ENCODE measurements at regions not wholly inside any gene's neighbourhood (a gene's known extent, or its start where the extent isn't known, plus 50 kb on each side); places are given as distances from the start of the nearest gene placed in this dataset.

GRCh38 chr1:80241566-80241965 is 1235.0 kb upstream of the ADGRL4 start:
- Histone ChIP-seq H3K27ac (ENCODE audit: low read depth, low read length) (no peak overlapping the region), H3K9ac (ENCODE audit: low read length) (no peak overlapping the region), H3K79me2 (ENCODE audit: insufficient read depth, low read length) (no peaks in the 10 kb centered on the region), H2AFZ (ENCODE audit: low read depth, low read length, severe bottlenecking) (no peak overlapping the region), H3K36me3 (ENCODE audit: low read length) (no peaks in the 10 kb centered on the region), H3K4me3 (ENCODE audit: insufficient read depth, low read length, poor library complexity, severe bottlenecking) (no peak overlapping the region), H3K4me2 (ENCODE audit: low read depth, low read length, poor library complexity, severe bottlenecking) (no peak overlapping the region), H4K20me1 (ENCODE audit: low read depth, low read length) (no peaks in the 10 kb centered on the region), H3K27me3 (ENCODE audit: low read length) (no peaks in the 10 kb centered on the region), H3K9me2 (replicated peaks; ENCODE audit: insufficient read depth, low read length) (no peaks in the 10 kb centered on the region), H3F3A (ENCODE audit: insufficient read depth) (no peaks in the 10 kb centered on the region), H3K9me3 (ENCODE audit: insufficient read depth, low read length) (no peaks in the 10 kb centered on the region)
- TF ChIP-seq EZH2phosphoT487 (conservative IDR thresholded peaks at IDR 0.05; ENCODE audit: low read length) (no peak), CTCF (IDR thresholded peaks at IDR 0.05; ENCODE audit: insufficient read depth, low read length, poor library complexity, severe bottlenecking) (no peak)

GRCh38 chr1:80225510-80225909 is 1219.0 kb upstream of the ADGRL4 start:
- H3K4me2 ChIP-seq (ENCODE audit: low read depth, low read length, poor library complexity, severe bottlenecking): no peak overlapping the region
- no peaks in the 10 kb centered on the region for H3F3A ChIP-seq (ENCODE audit: insufficient read depth)
- no peak overlapping the region for H3K4me3 ChIP-seq (ENCODE audit: insufficient read depth, low read length, poor library complexity, severe bottlenecking)
- no peaks in the 10 kb centered on the region for H3K27me3 ChIP-seq (ENCODE audit: low read length)
- no peak overlapping the region for H3K27ac ChIP-seq (ENCODE audit: low read depth, low read length)
- no peak overlapping the region for H3K9ac ChIP-seq (ENCODE audit: low read length)
- H4K20me1 ChIP-seq (ENCODE audit: low read depth, low read length): no peaks in the 10 kb centered on the region
- H2AFZ ChIP-seq (ENCODE audit: low read depth, low read length, severe bottlenecking): no peak overlapping the region
- H3K9me2 ChIP-seq (replicated peaks; ENCODE audit: insufficient read depth, low read length): no peaks in the 10 kb centered on the region
- no peaks in the 10 kb centered on the region for H3K79me2 ChIP-seq (ENCODE audit: insufficient read depth, low read length)
- no peaks in the 10 kb centered on the region for H3K9me3 ChIP-seq (ENCODE audit: insufficient read depth, low read length)
- no peaks in the 10 kb centered on the region for H3K36me3 ChIP-seq (ENCODE audit: low read length)
- TF ChIP-seq EZH2phosphoT487 (conservative IDR thresholded peaks at IDR 0.05; ENCODE audit: low read length): no peak
- TF ChIP-seq CTCF (IDR thresholded peaks at IDR 0.05; ENCODE audit: insufficient read depth, low read length, poor library complexity, severe bottlenecking): no peak

GRCh38 chr1:80221319-80221718 is 1214.8 kb upstream of the ADGRL4 start:
- Histone ChIP-seq H4K20me1 (ENCODE audit: low read depth, low read length) (no peaks in the 10 kb centered on the region), H3K9me3 (ENCODE audit: insufficient read depth, low read length) (no peaks in the 10 kb centered on the region), H3K36me3 (ENCODE audit: low read length) (no peaks in the 10 kb centered on the region), H3K4me2 (ENCODE audit: low read depth, low read length, poor library complexity, severe bottlenecking) (no peak overlapping the region), H3K27me3 (ENCODE audit: low read length) (no peaks in the 10 kb centered on the region), H3K79me2 (ENCODE audit: insufficient read depth, low read length) (no peaks in the 10 kb centered on the region), H3K27ac (ENCODE audit: low read depth, low read length) (no peak overlapping the region), H2AFZ (ENCODE audit: low read depth, low read length, severe bottlenecking) (no peak overlapping the region), H3K9me2 (replicated peaks; ENCODE audit: insufficient read depth, low read length) (no peaks in the 10 kb centered on the region), H3K9ac (ENCODE audit: low read length) (no peak overlapping the region), H3F3A (ENCODE audit: insufficient read depth) (no peaks in the 10 kb centered on the region), H3K4me3 (ENCODE audit: insufficient read depth, low read length, poor library complexity, severe bottlenecking) (no peak overlapping the region)
- TF ChIP-seq CTCF (IDR thresholded peaks at IDR 0.05; ENCODE audit: insufficient read depth, low read length, poor library complexity, severe bottlenecking): no peak
- TF ChIP-seq EZH2phosphoT487 (conservative IDR thresholded peaks at IDR 0.05; ENCODE audit: low read length): no peak

Measured in SU-DHL-6 (cell line).